ENCODE measurements at regions not wholly inside any gene's neighbourhood (a gene's known extent, or its start where the extent isn't known, plus 50 kb on each side); places are given as distances from the start of the nearest gene placed in this dataset.

- no peak for TF ChIP-seq E2F8 (IDR thresholded peaks at IDR 0.05; ENCODE audit: low read depth, partially characterized antibody)
- TF ChIP-seq ASH2L (IDR thresholded peaks at IDR 0.05; ENCODE audit: borderline replicate concordance, low read depth): no peak
- TF ChIP-seq PKNOX1 (IDR thresholded peaks at IDR 0.05): no peak
- TF ChIP-seq ATF7 (IDR thresholded peaks at IDR 0.05; ENCODE audit: low read depth): no peak
- no peak for TF ChIP-seq STAT3 (IDR thresholded peaks at IDR 0.05; ENCODE audit: low read depth, low read length)
- no peak for TF ChIP-seq KLF5 (IDR thresholded peaks at IDR 0.05; ENCODE audit: partially characterized antibody)
- TF ChIP-seq TAF1 (IDR thresholded peaks at IDR 0.05; ENCODE audit: borderline replicate concordance, low read depth, low read length): no peak
- no peak for TF ChIP-seq EP300 (IDR thresholded peaks at IDR 0.05; ENCODE audit: borderline replicate concordance in 1 of 2, control insufficient read depth in 1 of 2, low read depth in 2 of 2, low read length in 2 of 2)
- TF ChIP-seq ELK1 (IDR thresholded peaks at IDR 0.05; ENCODE audit: low read depth, low read length): no peak
Measured at GRCh38 chr14:101625336-101626097, 64.2 kb downstream of the DIO3 start (continued).

Data from GM12878 (cell line).